HFFc6 (cell line): ENCODE measurements at regions not wholly inside any gene's neighbourhood (a gene's known extent, or its start where the extent isn't known, plus 50 kb on each side); places are given as distances from the start of the nearest gene placed in this dataset.

Experiments
- DNase-seq: peaks from one replicate; pipeline ENCODE4 v3.0.0-alpha.2; 2018
- H3K27ac Mint-ChIP-seq: 2 replicates; pipeline ENCODE4 v1.8.0; 2020; ENCODE audit warnings: mild to moderate bottlenecking, mixed read lengths
- H3K27me3 Mint-ChIP-seq: 2 replicates; pipeline ENCODE4 v1.8.0; 2021; ENCODE audit warnings: mild to moderate bottlenecking, moderate library complexity, mixed read lengths; ENCODE audit not compliant: insufficient read depth
- H3K36me3 Mint-ChIP-seq: 2 replicates; pipeline ENCODE4 v1.8.0; 2021; ENCODE audit warnings: low read depth, mixed read lengths
- H3K4me1 Mint-ChIP-seq: 2 replicates; pipeline ENCODE4 v1.8.0; 2020; ENCODE audit warnings: low read depth, mixed read lengths
- H3K4me3 Mint-ChIP-seq: 2 replicates; pipeline ENCODE4 v1.8.0; 2020; ENCODE audit warnings: mild to moderate bottlenecking, moderate library complexity, mixed read lengths
- H3K9me3 Mint-ChIP-seq: 2 replicates; pipeline ENCODE4 v1.8.0; 2020; ENCODE audit warnings: mild to moderate bottlenecking, mixed read lengths
- CTCF ChIP-seq: fragments of 200-600 bp; sonication (generic); IDR thresholded peaks from 2 replicates; pipeline ENCODE4 v1.5.0; 2021; ENCODE audit warnings: antibody characterized with exemption, mild to moderate bottlenecking

DNA sequence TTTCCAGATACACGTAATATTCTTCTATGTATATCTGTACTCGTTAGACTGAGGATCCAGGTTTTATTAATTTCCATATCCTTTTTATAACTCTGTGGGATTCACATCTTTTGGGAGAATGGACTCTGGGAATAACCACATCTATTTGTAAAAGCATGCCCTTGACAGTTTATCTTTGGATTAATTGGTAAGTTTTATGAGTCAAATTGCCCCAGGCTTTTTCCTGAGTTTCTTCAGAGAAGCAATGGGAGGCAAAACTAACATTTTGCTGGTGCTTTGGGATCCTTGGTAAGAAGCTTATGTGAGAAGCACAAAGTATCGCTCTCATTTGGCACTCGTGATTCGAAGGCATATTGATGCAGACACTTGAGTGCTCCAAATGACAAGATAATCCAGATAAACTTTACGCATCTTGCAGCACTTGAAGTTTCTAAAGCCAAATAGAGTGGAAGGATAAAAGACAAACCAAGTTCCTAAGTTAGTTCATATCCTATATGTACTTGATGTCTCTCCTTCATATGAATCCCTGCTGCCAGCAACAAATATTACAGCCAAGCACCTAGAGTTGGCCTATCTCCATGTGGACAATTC, 324.7 kb downstream of the TLE4 start:
- no peaks in the 10 kb centered on the region for H3K36me3 Mint-ChIP-seq
- DNase-seq: peak; percentile 33
- no peak overlapping the region for H3K4me3 Mint-ChIP-seq
- TF ChIP-seq CTCF: no peak
- no peaks in the 10 kb centered on the region; the same call in 1 of the 2 replicates for H3K4me1 Mint-ChIP-seq
- H3K27me3 Mint-ChIP-seq: peaks cover 20% of the 10 kb centered on the region
- no peak overlapping the region for H3K27ac Mint-ChIP-seq
- H3K9me3 Mint-ChIP-seq: no peaks in the 10 kb centered on the region

GRCh38 chr9:79895232-79895631, 323.5 kb downstream of the TLE4 start:
- TF ChIP-seq CTCF: no peak
- DNase-seq: no peak
- H3K27me3 Mint-ChIP-seq: peaks cover 17% of the 10 kb centered on the region
- H3K36me3 Mint-ChIP-seq: no peaks in the 10 kb centered on the region
- H3K9me3 Mint-ChIP-seq: no peaks in the 10 kb centered on the region
- H3K4me1 Mint-ChIP-seq: no peaks in the 10 kb centered on the region; the same call in 1 of the 2 replicates
- no peak overlapping the region for H3K4me3 Mint-ChIP-seq
- no peak overlapping the region for H3K27ac Mint-ChIP-seq

DNA sequence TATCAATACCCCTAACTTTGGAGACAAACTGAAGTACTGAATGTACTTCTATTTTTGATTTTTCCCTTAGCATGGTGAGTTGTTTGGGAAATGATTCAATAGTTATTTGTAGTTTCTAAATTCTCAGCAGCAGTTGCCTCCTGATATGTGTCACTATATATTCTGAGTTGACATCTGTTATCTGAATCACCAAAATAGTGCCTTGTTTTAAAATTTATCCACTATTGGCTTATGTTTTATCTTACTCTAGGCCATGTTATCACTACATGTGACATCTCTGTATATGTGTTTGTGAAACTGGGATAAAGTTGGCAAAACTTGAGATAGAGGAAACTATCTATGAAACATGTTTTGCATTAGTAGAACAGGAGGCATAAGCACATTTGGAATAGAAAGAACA, 317.6 kb downstream of the TLE4 start:
- no peak overlapping the region for H3K27ac Mint-ChIP-seq
- no peaks in the 10 kb centered on the region for H3K9me3 Mint-ChIP-seq
- no peak overlapping the region for H3K4me3 Mint-ChIP-seq
- H3K27me3 Mint-ChIP-seq: peaks cover 10% of the 10 kb centered on the region
- no peak for DNase-seq
- TF ChIP-seq CTCF: no peak
- H3K4me1 Mint-ChIP-seq: no peaks in the 10 kb centered on the region
- H3K36me3 Mint-ChIP-seq: no peaks in the 10 kb centered on the region

GRCh38 chr9:79885093-79885857, 313.5 kb downstream of the TLE4 start:
- Mint-ChIP-seq H3K4me3 (no peak overlapping the region), H3K4me1 (no peaks in the 10 kb centered on the region), H3K36me3 (no peaks in the 10 kb centered on the region), H3K27ac (no peak overlapping the region), H3K27me3 (peaks cover 4% of the 10 kb centered on the region), H3K9me3 (no peaks in the 10 kb centered on the region)
- TF ChIP-seq CTCF: no peak
- no peak for DNase-seq

DNA sequence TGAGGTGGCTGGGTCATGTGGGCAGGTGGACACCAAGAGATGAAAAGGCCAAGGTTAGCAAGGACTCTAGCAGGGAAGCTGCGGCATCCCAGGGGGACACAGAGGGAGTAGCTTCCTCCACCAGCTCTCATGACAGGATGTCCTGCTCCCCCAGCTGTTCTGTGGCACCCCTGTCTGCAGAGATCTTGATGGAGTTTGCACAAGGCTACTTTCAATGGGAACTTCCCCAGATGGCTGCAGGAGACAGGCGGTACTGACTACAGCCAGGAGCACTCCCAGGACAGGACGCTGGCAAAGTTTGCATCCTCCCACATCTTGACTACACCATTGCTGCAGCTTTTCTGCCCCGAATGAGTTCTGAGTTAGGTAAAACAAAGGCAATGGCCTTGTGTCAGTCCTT, 312.8 kb downstream of the TLE4 start:
- no peak overlapping the region for H3K4me3 Mint-ChIP-seq
- no peak overlapping the region for H3K27ac Mint-ChIP-seq
- no peak for TF ChIP-seq CTCF
- H3K27me3 Mint-ChIP-seq: peaks cover 4% of the 10 kb centered on the region
- no peaks in the 10 kb centered on the region for H3K36me3 Mint-ChIP-seq
- DNase-seq: no peak
- H3K4me1 Mint-ChIP-seq: no peaks in the 10 kb centered on the region
- no peaks in the 10 kb centered on the region for H3K9me3 Mint-ChIP-seq
